ENCODE measurements at regions not wholly inside any gene's neighbourhood (a gene's known extent, or its start where the extent isn't known, plus 50 kb on each side); places are given as distances from the start of the nearest gene placed in this dataset.

GRCh38 chrX:22691966-22692565, 307.7 kb upstream of the DDX53 start:
- Histone ChIP-seq H3K4me3 (ENCODE audit: extremely low read depth, insufficient read depth, low read length, poor library complexity, severe bottlenecking) (no peak overlapping the region), H3K36me3 (ENCODE audit: control insufficient read depth, insufficient read depth, low read length) (no peaks in the 10 kb centered on the region), H3K27ac (ENCODE audit: low read depth, low read length, severe bottlenecking) (no peak overlapping the region), H3K4me1 (ENCODE audit: control insufficient read depth, insufficient read depth, low read length, poor library complexity, severe bottlenecking) (peaks cover 12% of the 10 kb centered on the region), H3K9me3 (ENCODE audit: control insufficient read depth, low read length) (no peaks in the 10 kb centered on the region)
- 100% methylated on average over 1 of the region's 6 CpGs; no CpG with 5 or more reads in 1 of the 2 experiments for WGBS, 2 experiments (ENCODE audit: insufficient coverage in 2 of 2)

DNA sequence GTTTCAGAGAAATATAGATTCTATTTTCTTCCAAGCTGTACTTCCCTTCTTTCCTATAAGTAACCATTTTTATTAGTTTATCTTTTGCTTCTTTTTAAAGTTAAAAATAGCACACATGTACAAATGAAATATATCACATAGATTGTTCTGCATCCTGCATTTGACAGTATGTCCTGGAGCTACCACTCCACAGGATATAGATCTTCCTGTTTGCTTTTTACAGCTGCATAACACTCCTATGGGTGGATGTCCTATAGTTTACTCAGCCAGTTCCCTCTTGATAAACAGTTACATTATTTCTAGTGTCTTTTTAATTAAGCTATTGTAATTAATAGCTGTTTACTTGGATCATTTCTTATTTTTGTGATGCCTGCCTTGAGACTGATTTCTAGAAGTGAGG, 301.6 kb upstream of the DDX53 start:
- no peaks in the 10 kb centered on the region for H3K9me3 ChIP-seq (ENCODE audit: control insufficient read depth, low read length)
- no peak overlapping the region for H3K27ac ChIP-seq (ENCODE audit: low read depth, low read length, severe bottlenecking)
- H3K4me3 ChIP-seq (ENCODE audit: extremely low read depth, insufficient read depth, low read length, poor library complexity, severe bottlenecking): no peak overlapping the region
- H3K36me3 ChIP-seq (ENCODE audit: control insufficient read depth, insufficient read depth, low read length): no peaks in the 10 kb centered on the region
- peaks cover 3% of the 10 kb centered on the region for H3K4me1 ChIP-seq (ENCODE audit: control insufficient read depth, insufficient read depth, low read length, poor library complexity, severe bottlenecking)

GRCh38 chrX:22699581-22700091, 300.1 kb upstream of the DDX53 start:
- no peaks in the 10 kb centered on the region for H3K9me3 ChIP-seq (ENCODE audit: control insufficient read depth, low read length)
- H3K27ac ChIP-seq (ENCODE audit: low read depth, low read length, severe bottlenecking): peak overlapping the region; percentile 36
- peaks cover 3% of the 10 kb centered on the region for H3K4me1 ChIP-seq (ENCODE audit: control insufficient read depth, insufficient read depth, low read length, poor library complexity, severe bottlenecking)
- H3K4me3 ChIP-seq (ENCODE audit: extremely low read depth, insufficient read depth, low read length, poor library complexity, severe bottlenecking): no peak overlapping the region
- WGBS, 2 experiments (ENCODE audit: insufficient coverage in 2 of 2): no CpG with 5 or more reads among the region's 5 CpGs
- H3K36me3 ChIP-seq (ENCODE audit: control insufficient read depth, insufficient read depth, low read length): no peaks in the 10 kb centered on the region

DNA sequence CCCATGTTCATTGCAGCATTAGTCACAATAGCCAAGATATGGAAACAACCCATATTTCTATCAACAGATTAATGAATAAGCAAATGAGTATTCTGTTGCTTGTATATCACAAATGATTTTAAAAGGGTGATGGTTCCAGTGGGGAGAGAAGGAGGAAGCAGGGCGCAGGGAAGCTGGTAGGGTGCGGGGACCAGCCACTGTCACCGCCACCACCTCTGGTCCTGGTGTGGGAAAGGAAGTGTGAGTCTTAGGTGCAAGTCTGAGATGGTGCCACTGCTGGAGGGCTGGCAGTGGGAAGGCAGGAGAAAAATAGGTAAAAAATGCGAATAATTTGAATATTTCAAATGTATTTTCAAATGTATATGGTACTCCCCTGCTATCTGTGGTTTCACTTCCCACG, 286.8 kb upstream of the DDX53 start:
- Histone ChIP-seq H3K9me3 (ENCODE audit: control insufficient read depth, low read length) (no peaks in the 10 kb centered on the region), H3K36me3 (ENCODE audit: control insufficient read depth, insufficient read depth, low read length) (no peaks in the 10 kb centered on the region), H3K4me1 (ENCODE audit: control insufficient read depth, insufficient read depth, low read length, poor library complexity, severe bottlenecking) (no peaks in the 10 kb centered on the region), H3K27ac (ENCODE audit: low read depth, low read length, severe bottlenecking) (no peak overlapping the region), H3K4me3 (ENCODE audit: extremely low read depth, insufficient read depth, low read length, poor library complexity, severe bottlenecking) (no peak overlapping the region)
- WGBS, 2 experiments (ENCODE audit: insufficient coverage in 2 of 2): 80% methylated on average over 1 of the region's 5 CpGs; no CpG with 5 or more reads in 1 of the 2 experiments

DNA sequence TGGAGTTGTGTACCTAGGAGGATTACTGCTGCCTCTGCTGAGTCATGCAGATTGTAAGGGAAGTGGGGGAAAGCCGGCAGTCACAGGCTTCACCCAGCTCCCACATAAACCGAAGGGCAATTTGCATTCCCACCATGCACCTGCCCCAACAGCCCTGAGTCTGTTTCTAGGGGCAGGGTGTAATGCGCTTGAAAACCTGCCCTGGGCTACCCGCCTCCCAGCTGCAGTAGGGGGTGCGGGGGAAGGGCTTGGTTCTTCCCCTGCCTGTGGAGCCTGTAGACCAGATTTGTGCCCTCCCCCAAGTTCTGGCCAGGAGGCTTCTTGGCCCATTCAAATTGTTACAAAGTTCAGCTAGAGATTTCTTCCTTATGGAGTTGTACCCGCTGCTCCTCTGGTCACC, 269.2 kb upstream of the DDX53 start:
- H3K4me3 ChIP-seq (ENCODE audit: extremely low read depth, insufficient read depth, low read length, poor library complexity, severe bottlenecking): no peak overlapping the region
- H3K36me3 ChIP-seq (ENCODE audit: control insufficient read depth, insufficient read depth, low read length): no peaks in the 10 kb centered on the region
- 100% methylated on average over 1 of the region's 6 CpGs for WGBS, 2 experiments (ENCODE audit: insufficient coverage in 2 of 2)
- no peak overlapping the region for H3K27ac ChIP-seq (ENCODE audit: low read depth, low read length, severe bottlenecking)
- no peaks in the 10 kb centered on the region for H3K4me1 ChIP-seq (ENCODE audit: control insufficient read depth, insufficient read depth, low read length, poor library complexity, severe bottlenecking)
- no peaks in the 10 kb centered on the region for H3K9me3 ChIP-seq (ENCODE audit: control insufficient read depth, low read length)

- no peak overlapping the region for H3K4me3 ChIP-seq (ENCODE audit: extremely low read depth, insufficient read depth, low read length, poor library complexity, severe bottlenecking)
- H3K27ac ChIP-seq (ENCODE audit: low read depth, low read length, severe bottlenecking): no peak overlapping the region
- no CpG with 5 or more reads among the region's 2 CpGs for WGBS, 2 experiments (ENCODE audit: insufficient coverage in 2 of 2)
- no peaks in the 10 kb centered on the region for H3K4me1 ChIP-seq (ENCODE audit: control insufficient read depth, insufficient read depth, low read length, poor library complexity, severe bottlenecking)
- H3K9me3 ChIP-seq (ENCODE audit: control insufficient read depth, low read length): no peaks in the 10 kb centered on the region
- no peaks in the 10 kb centered on the region for H3K36me3 ChIP-seq (ENCODE audit: control insufficient read depth, insufficient read depth, low read length)
Measured at GRCh38 chrX:22737541-22737940, 262.2 kb upstream of the DDX53 start.

DNA sequence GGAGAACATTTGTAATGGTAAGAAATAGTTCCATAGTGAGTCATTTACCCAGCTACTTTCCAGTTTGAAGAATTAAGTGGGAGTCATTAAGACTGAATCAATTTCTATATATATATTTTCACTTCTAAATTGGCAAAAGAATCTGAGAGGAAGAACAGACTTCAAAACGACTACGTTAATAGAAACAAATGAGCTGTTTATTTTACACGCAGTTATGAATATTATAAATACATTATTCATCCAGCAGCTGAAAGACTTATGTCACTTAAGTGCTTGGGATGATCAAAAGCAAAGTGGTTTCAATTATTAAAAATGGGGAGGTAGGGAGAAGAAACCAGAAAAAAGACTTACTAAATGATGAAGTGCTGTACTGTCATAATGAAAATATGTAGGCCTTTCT, 260.5 kb upstream of the DDX53 start:
- H3K9me3 ChIP-seq (ENCODE audit: control insufficient read depth, low read length): no peaks in the 10 kb centered on the region
- no peaks in the 10 kb centered on the region for H3K4me1 ChIP-seq (ENCODE audit: control insufficient read depth, insufficient read depth, low read length, poor library complexity, severe bottlenecking)
- no peak overlapping the region for H3K4me3 ChIP-seq (ENCODE audit: extremely low read depth, insufficient read depth, low read length, poor library complexity, severe bottlenecking)
- H3K27ac ChIP-seq (ENCODE audit: low read depth, low read length, severe bottlenecking): no peak overlapping the region
- no CpG with 5 or more reads among the region's 3 CpGs for WGBS, 2 experiments (ENCODE audit: insufficient coverage in 2 of 2)
- H3K36me3 ChIP-seq (ENCODE audit: control insufficient read depth, insufficient read depth, low read length): no peaks in the 10 kb centered on the region

GRCh38 chrX:22740836-22741235, 258.9 kb upstream of the DDX53 start:
- Histone ChIP-seq H3K27ac (ENCODE audit: low read depth, low read length, severe bottlenecking) (no peak overlapping the region), H3K4me3 (ENCODE audit: extremely low read depth, insufficient read depth, low read length, poor library complexity, severe bottlenecking) (no peak overlapping the region), H3K9me3 (ENCODE audit: control insufficient read depth, low read length) (no peaks in the 10 kb centered on the region), H3K4me1 (ENCODE audit: control insufficient read depth, insufficient read depth, low read length, poor library complexity, severe bottlenecking) (no peaks in the 10 kb centered on the region), H3K36me3 (ENCODE audit: control insufficient read depth, insufficient read depth, low read length) (no peaks in the 10 kb centered on the region)
- no CpG with 5 or more reads among the region's 4 CpGs for WGBS, 2 experiments (ENCODE audit: insufficient coverage in 2 of 2)

DNA sequence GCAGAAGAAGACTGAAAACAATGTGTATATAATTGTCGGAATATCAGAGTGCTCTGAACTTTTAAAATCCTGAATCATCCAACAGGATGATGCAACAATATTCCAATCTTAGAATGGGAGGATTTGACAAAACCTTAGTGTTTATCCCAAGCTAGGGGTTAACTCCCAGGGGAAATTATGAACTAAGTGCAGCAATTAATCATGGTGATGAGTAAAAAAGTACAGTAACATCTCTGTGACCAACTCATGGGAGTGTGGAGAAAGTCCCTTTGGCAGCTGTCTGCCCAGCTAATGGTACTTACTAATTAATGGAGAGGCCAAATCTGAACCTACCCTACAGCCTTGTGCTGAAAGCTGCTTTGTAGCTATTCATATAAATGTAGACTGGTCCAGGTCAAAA, 257.6 kb upstream of the DDX53 start:
- WGBS, 2 experiments (ENCODE audit: insufficient coverage in 2 of 2): no CpG with 5 or more reads among the region's 1 CpG
- Histone ChIP-seq H3K27ac (ENCODE audit: low read depth, low read length, severe bottlenecking) (no peak overlapping the region), H3K36me3 (ENCODE audit: control insufficient read depth, insufficient read depth, low read length) (no peaks in the 10 kb centered on the region), H3K4me1 (ENCODE audit: control insufficient read depth, insufficient read depth, low read length, poor library complexity, severe bottlenecking) (no peaks in the 10 kb centered on the region), H3K9me3 (ENCODE audit: control insufficient read depth, low read length) (no peaks in the 10 kb centered on the region), H3K4me3 (ENCODE audit: extremely low read depth, insufficient read depth, low read length, poor library complexity, severe bottlenecking) (no peak overlapping the region)

DNA sequence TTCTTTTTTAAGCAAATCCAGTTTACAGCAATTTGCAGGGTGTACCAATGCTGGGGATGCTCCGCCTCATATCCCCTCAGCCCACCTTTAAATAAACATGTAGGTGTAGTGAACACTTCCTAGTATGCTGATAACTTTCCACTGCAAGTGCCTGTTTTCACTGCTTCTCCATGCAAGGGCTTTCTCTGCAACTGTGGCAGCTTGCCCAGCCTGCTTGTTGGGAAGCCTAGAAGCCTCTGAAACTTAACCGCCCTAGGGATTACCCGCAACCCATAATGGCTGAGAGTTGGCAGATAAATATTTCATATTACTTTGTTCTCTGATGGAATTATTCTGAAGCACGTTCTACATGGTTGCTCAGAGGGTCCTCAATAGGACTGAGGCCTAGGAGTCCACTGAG, 253.7 kb upstream of the DDX53 start:
- Histone ChIP-seq H3K4me1 (ENCODE audit: control insufficient read depth, insufficient read depth, low read length, poor library complexity, severe bottlenecking) (peaks cover 4% of the 10 kb centered on the region), H3K27ac (ENCODE audit: low read depth, low read length, severe bottlenecking) (no peak overlapping the region), H3K36me3 (ENCODE audit: control insufficient read depth, insufficient read depth, low read length) (no peaks in the 10 kb centered on the region), H3K4me3 (ENCODE audit: extremely low read depth, insufficient read depth, low read length, poor library complexity, severe bottlenecking) (no peak overlapping the region), H3K9me3 (ENCODE audit: control insufficient read depth, low read length) (no peaks in the 10 kb centered on the region)
- no CpG with 5 or more reads among the region's 4 CpGs for WGBS, 2 experiments (ENCODE audit: insufficient coverage in 2 of 2)

DNA sequence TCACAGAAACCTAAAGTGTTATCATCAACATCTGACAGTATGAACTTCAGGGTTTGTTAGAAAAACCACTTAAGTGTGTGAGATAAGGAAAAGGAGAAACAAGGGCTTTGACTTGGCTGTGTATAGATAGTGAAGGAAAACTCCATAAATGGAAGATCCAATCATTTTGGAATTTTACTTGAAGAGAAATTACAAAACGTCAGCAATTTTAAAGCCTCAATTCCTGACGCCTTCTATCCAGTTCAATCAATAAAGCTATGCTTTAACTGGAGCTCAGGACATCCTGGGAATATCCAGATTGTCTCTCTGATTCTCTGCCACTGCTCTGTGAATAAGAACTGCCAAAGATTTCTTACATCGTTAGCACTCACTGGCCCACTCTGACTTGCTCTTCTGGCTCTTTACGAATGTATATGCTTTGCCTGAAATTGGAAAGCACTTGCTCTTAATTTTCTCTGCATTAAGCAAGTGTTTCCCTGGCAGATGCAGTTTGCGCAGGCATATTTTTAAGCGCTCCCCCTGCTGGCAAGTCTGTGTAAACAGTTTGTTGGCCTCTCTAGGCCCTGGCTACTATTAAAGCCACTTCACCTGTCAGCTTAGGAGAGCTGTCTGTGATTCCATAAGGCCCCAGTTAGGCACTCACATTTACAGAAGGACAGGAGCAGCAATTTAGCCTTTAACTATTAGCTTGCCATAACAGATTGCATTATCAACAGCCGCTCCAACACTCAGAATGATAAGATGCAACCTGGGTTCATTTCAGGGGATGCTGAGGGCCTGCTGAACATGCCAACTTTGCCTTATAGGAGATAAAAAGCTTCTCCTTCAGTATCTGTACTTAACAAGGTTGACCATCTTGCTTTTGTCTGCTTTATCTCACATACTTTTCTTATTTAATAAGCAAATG, 251.4 kb upstream of the DDX53 start:
- no peak overlapping the region for H3K4me3 ChIP-seq (ENCODE audit: extremely low read depth, insufficient read depth, low read length, poor library complexity, severe bottlenecking)
- H3K27ac ChIP-seq (ENCODE audit: low read depth, low read length, severe bottlenecking): no peak overlapping the region
- no peaks in the 10 kb centered on the region for H3K36me3 ChIP-seq (ENCODE audit: control insufficient read depth, insufficient read depth, low read length)
- 27 to 56% methylated on average over 3 of the region's 7 CpGs for WGBS, 2 experiments (ENCODE audit: insufficient coverage in 2 of 2)
- H3K9me3 ChIP-seq (ENCODE audit: control insufficient read depth, low read length): no peaks in the 10 kb centered on the region
- peaks cover 4% of the 10 kb centered on the region for H3K4me1 ChIP-seq (ENCODE audit: control insufficient read depth, insufficient read depth, low read length, poor library complexity, severe bottlenecking)

Data from mesodermal cell (in vitro differentiated cells).